NCI-H526 (cell line): ENCODE measurements at regions not wholly inside any gene's neighbourhood (a gene's known extent, or its start where the extent isn't known, plus 50 kb on each side); places are given as distances from the start of the nearest gene placed in this dataset.

Experiments
- DNase-seq, 2 experiments: peaks; one replicate each; lab custom pipeline; 2025; lab: John Stamatoyannopoulos, UW

GRCh38 chr22:48241658-48242057, 1479.2 kb downstream of the TBC1D22A start:
- DNase-seq, result no peak

GRCh38 chr22:48240935-48241230, 1478.4 kb downstream of the TBC1D22A start:
- DNase-seq, result no peak

GRCh38 chr22:48240148-48240934, 1477.9 kb downstream of the TBC1D22A start:
- no peak for DNase-seq

GRCh38 chr22:48239461-48240147, 1477.2 kb downstream of the TBC1D22A start:
- no peak for DNase-seq

- no peak for DNase-seq
Measured at GRCh38 chr22:48238966-48239365, 1476.5 kb downstream of the TBC1D22A start.

GRCh38 chr22:48238284-48238915, 1476.0 kb downstream of the TBC1D22A start:
- DNase-seq, result no peak

GRCh38 chr22:48237466-48238283, 1475.2 kb downstream of the TBC1D22A start:
- DNase-seq, result no peak

GRCh38 chr22:48236261-48236660, 1473.8 kb downstream of the TBC1D22A start:
- no peak for DNase-seq

- DNase-seq, result no peak
Measured at GRCh38 chr22:48235744-48236143, 1473.3 kb downstream of the TBC1D22A start.

- no peak for DNase-seq
Measured at GRCh38 chr22:48234011-48234410, 1471.6 kb downstream of the TBC1D22A start.

GRCh38 chr22:48233586-48233985, 1471.1 kb downstream of the TBC1D22A start:
- no peak for DNase-seq

- no peak for DNase-seq
Measured at GRCh38 chr22:48228468-48228867, 1466.0 kb downstream of the TBC1D22A start.

- DNase-seq, result no peak
Measured at GRCh38 chr22:48227341-48228018, 1465.0 kb downstream of the TBC1D22A start.

GRCh38 chr22:48226026-48227013, 1463.9 kb downstream of the TBC1D22A start:
- no peak for DNase-seq

GRCh38 chr22:48224332-48224731, 1461.9 kb downstream of the TBC1D22A start:
- no peak for DNase-seq

GRCh38 chr22:48223488-48224190, 1461.2 kb downstream of the TBC1D22A start:
- DNase-seq, result no peak

GRCh38 chr22:48222742-48223487, 1460.5 kb downstream of the TBC1D22A start:
- DNase-seq, result no peak

- no peak for DNase-seq
Measured at GRCh38 chr22:48218889-48219420, 1456.5 kb downstream of the TBC1D22A start.

GRCh38 chr22:48217596-48217995, 1455.1 kb downstream of the TBC1D22A start:
- no peak for DNase-seq
